LNCaP clone FGC (cell line): ENCODE measurements at regions not wholly inside any gene's neighbourhood (a gene's known extent, or its start where the extent isn't known, plus 50 kb on each side); places are given as distances from the start of the nearest gene placed in this dataset.

Experiments used
- DNase-seq: peaks from one replicate; pipeline ENCODE4 v3.0.0-alpha.2; 2011; ENCODE audit warnings: low read depth
- H3K4me3 ChIP-seq: 2 replicates; pipeline ENCODE4 v1.5.1; 2011; ENCODE audit warnings: mild to moderate bottlenecking, low read depth, low read length, control low read depth
- CTCF ChIP-seq: IDR thresholded peaks from 2 replicates; pipeline ENCODE4 v1.5.1; 2012; ENCODE audit warnings: mild to moderate bottlenecking; ENCODE audit not compliant: control insufficient read depth, insufficient read depth; ENCODE audit errors: extremely low read depth

GRCh38 chr7:41145656-41146055, 557.2 kb downstream of the INHBA start:
- no peak for DNase-seq
- no peak for TF ChIP-seq CTCF

GRCh38 chr7:41142904-41143473, 559.9 kb downstream of the INHBA start:
- H3K4me3 ChIP-seq = no peak overlapping the region
- TF ChIP-seq CTCF = no peak
- no peak for DNase-seq

More at GRCh38 chr7:41145656-41146055, 557.2 kb downstream of the INHBA start:
- H3K4me3 ChIP-seq = no peak overlapping the region

GRCh38 chr7:41139789-41140188, 563.1 kb downstream of the INHBA start:
- DNase-seq = no peak
- TF ChIP-seq CTCF = no peak
- no peak overlapping the region for H3K4me3 ChIP-seq

- no peak overlapping the region for H3K4me3 ChIP-seq
- TF ChIP-seq CTCF = no peak
- DNase-seq = no peak
Measured at GRCh38 chr7:41136551-41136950, 566.3 kb downstream of the INHBA start.

GRCh38 chr7:41135511-41135910, 567.4 kb downstream of the INHBA start:
- H3K4me3 ChIP-seq = no peak overlapping the region
- no peak for TF ChIP-seq CTCF
- DNase-seq = no peak

- no peak for DNase-seq
- H3K4me3 ChIP-seq = no peak overlapping the region
- TF ChIP-seq CTCF = no peak
Measured at GRCh38 chr7:41134300-41135255, 568.3 kb downstream of the INHBA start.
